ENCODE measurements at regions not wholly inside any gene's neighbourhood (a gene's known extent, or its start where the extent isn't known, plus 50 kb on each side); places are given as distances from the start of the nearest gene placed in this dataset.
"Not testable (repeated sequence)": the region's sequence is repeated elsewhere in the genome, so short reads cannot be mapped to it uniquely, and the experiment has no call there.

GRCh38 chr6:1156411-1156810 is 155.5 kb upstream of the FOXQ1 start:
- not testable (repeated sequence) for DNase-seq (ENCODE audit: low read depth in 3 of 3)

- DNase-seq (ENCODE audit: low read depth in 3 of 3), result no peak
Measured at GRCh38 chr6:1153696-1154245, 158.1 kb upstream of the FOXQ1 start.

- no peak for DNase-seq (ENCODE audit: low read depth in 3 of 3)
Measured at GRCh38 chr6:1146500-1146899, 165.4 kb upstream of the FOXQ1 start.

DNA sequence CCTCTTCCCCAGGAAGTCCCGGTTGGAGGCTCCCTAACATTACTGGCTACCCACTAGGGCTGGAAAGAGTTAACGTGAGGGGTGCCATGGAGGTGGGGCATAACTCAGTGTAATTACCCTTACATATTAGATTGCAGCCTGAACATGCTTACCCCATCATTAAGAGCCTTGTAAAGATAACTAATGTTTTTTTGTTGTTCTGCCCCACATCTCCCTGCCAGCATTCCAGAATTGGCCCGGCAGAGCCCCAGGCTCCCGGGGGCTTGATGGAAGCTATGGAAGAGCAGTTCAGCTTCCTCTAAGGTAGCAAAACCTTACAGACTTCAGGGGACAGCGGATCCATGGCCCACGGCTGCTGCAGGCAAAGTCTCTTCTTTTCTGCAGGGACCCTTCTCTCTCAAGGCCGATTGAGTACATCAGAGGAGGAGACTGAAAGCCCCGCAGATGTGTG is 166.1 kb upstream of the FOXQ1 start:
- DNase-seq (ENCODE audit: low read depth in 3 of 3), result no peak

- no peak for DNase-seq (ENCODE audit: low read depth in 3 of 3)
Measured at GRCh38 chr6:1144842-1145767, 166.8 kb upstream of the FOXQ1 start.

GRCh38 chr6:1143655-1144054 is 168.2 kb upstream of the FOXQ1 start:
- no peak for DNase-seq (ENCODE audit: low read depth in 3 of 3)

DNA sequence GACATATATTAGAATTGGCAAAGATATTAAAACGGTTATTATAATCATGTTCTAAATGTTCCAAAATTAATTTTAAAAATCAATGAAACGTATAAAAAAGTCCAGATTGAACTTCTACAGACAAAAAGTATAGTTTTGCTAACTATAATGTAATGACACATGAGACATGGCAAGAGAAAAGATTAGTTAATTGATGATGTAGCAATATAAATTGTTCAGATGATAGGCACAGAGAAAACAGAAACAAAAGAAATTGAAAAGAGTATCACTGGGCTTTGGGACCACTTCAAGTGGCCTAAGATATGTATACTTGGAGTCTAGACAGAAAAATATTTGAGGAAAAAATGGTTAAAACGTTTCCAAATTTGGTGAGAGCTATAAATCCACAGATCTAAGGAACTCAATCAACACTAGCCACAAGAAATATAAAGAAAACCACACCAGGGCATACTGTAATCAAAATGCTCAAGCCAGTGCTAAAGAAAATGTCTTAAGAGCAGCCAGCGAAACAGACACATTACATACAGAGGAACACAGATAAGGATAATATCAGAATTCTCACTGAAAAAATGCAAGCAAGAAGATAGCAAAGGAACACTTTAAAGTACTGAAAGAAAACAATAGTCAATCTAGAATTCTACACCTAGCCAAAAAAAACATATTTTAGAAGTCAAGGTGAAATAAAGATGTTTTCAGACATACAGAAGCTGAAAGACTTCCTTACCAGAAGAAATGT is 172.6 kb upstream of the FOXQ1 start:
- no peak for DNase-seq (ENCODE audit: low read depth in 3 of 3)

GRCh38 chr6:1137849-1138248 is 174.0 kb upstream of the FOXQ1 start:
- no peak for DNase-seq (ENCODE audit: low read depth in 3 of 3)

GRCh38 chr6:1136827-1137226 is 175.1 kb upstream of the FOXQ1 start:
- no peak for DNase-seq (ENCODE audit: low read depth in 3 of 3)

- DNase-seq (ENCODE audit: low read depth in 3 of 3), result no peak
Measured at GRCh38 chr6:1136415-1136774, 175.5 kb upstream of the FOXQ1 start.

GRCh38 chr6:1135726-1136414 is 176.0 kb upstream of the FOXQ1 start:
- no peak for DNase-seq (ENCODE audit: low read depth in 3 of 3)

- no peak for DNase-seq (ENCODE audit: low read depth in 3 of 3)
Measured at GRCh38 chr6:1131285-1132079, 180.4 kb upstream of the FOXQ1 start.

GRCh38 chr6:1130709-1131108 is 181.2 kb upstream of the FOXQ1 start:
- DNase-seq (ENCODE audit: low read depth in 3 of 3), result no peak

DNA sequence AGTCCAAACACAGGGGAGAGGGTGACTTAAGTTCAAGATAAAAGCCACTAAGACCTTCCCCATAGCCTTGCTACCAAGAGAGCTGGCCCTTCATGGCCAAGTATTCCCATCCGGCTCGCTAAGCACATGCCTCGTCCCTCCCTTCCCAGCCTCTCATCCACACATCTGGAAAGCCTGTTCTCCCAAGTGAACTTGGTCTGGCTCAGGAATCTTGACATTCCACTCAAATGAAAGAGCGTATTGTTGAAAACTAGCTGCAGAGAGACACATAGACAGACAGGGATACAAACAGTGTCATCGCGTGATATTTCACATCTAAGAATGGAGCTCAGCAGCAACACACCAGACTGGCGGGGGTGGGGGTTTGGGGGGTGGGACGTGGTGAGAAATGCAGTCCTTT is 182.8 kb upstream of the FOXQ1 start:
- DNase-seq (ENCODE audit: low read depth in 3 of 3), result no peak

DNA sequence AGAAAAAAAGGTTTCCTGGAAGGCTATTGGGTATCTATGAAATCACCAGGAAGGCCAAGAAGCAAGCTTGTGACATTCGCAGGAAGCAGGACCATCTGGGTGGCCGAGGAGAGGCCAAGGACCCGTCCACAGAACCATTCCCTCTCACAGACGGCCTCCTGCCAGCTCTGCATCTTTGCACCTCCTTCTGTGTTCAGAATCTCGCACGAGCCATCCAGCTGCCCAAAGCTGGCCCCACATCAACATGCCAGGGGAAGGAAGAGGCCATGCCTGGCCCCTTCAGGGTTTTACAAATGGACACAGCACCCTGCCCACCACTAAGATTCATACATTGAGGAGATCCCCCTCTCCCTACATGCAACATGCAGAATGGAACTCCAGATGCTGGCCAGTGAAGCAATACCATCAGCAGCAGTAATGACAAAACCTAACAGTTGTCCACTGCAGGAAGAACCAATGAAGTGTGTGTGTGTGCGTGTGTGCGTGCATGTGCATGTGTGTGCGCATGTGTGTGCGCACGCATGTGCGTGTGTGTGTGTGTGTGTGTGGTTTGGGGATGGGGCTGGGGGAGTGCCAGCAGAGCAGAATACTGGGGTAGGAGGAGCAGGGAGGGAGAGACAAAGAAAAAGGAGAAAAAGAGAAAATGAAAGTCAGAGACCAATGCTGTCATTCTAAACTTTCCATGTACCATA is 184.2 kb upstream of the FOXQ1 start:
- DNase-seq (ENCODE audit: low read depth in 3 of 3), result no peak

DNA sequence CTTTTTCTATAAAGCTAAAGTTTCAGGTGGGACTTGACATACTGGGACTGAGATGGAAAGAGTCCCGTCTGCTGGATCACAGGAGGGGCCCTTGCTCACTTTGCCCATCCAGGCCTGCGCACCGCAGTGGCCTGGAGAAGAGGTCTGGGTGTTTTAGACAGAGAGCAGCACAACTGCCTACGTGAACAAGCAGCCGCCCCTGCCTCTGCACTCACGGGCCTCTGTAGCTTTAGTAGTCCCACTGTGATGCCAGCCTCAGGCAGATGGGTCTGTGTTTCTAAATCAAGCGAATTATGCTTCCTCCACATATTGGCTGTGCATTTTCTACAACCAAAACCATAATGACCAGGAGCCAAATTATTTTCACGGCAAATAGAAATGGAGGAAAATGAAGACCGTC is 184.8 kb upstream of the FOXQ1 start:
- DNase-seq (ENCODE audit: low read depth in 3 of 3), result no peak

- DNase-seq (ENCODE audit: low read depth in 3 of 3), result no peak
Measured at GRCh38 chr6:1126036-1126435, 185.9 kb upstream of the FOXQ1 start.

GRCh38 chr6:1125297-1125696 is 186.6 kb upstream of the FOXQ1 start:
- DNase-seq (ENCODE audit: low read depth in 3 of 3), result no peak

DNA sequence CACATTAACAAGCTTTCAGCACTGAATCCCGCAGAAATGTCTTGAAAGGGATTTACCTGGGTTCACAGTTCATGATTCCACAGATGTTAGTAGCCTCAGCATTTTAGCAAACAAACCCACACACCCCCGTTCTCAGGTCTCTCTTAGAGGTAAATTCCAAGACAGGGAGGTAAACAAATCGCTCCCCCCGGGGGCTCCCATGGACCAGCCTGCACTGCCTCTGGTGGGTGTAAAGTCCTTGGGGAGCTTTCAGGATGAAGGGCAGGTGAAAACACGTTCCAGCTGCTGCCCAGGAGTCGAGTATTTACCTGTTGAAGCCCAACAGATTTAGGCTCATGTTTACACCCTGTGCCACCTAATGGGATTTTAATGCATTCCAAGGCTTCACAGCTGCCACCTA is 187.0 kb upstream of the FOXQ1 start:
- DNase-seq (ENCODE audit: low read depth in 3 of 3), result no peak

Measured in stimulated activated CD4-positive, alpha-beta T cell treated with anti-CD3 and anti-CD28 coated beads, TNF-alpha, amount 100 ng/mL, for 48 hours (primary cell).